ENCODE measurements at regions not wholly inside any gene's neighbourhood (a gene's known extent, or its start where the extent isn't known, plus 50 kb on each side); places are given as distances from the start of the nearest gene placed in this dataset.

DNA sequence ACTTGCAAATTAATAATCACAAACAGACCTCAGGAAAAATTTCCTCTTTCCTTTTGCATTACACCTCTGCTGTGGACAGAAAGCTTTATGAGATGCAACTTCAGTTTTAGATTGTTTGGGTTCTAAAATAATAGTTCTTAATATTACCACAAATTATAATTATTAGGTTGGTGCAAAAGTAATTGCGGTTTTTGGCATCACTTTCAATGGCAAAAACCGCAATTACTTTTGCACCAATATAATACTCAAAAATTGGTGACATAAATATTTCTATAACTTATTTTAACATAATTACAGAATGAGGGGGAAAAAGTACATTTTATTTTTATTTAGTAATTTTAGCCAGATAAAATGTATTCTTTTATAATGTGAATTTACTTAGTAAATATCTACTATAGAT, 804.4 kb upstream of the FAM98A start:
- peaks cover 31% of the 10 kb centered on the region for H3K4me1 Mint-ChIP-seq (ENCODE audit: low read depth, unreplicated experiment)
- FAIRE-seq (no peak), DNase-seq (ENCODE audit: low read depth) (no peak)
- H3K36me3 Mint-ChIP-seq (ENCODE audit: low read depth, unreplicated experiment): no peaks in the 10 kb centered on the region
- Histone ChIP-seq H3K36me3 (ENCODE audit: insufficient read depth, low read length) (no peaks in the 10 kb centered on the region), H3K27ac (ENCODE audit: low read depth, low read length) (no peak overlapping the region), H3K9ac (ENCODE audit: low read length) (no peak overlapping the region), H3K9me3 (ENCODE audit: insufficient read depth, low read depth, low read length) (no peaks in the 10 kb centered on the region), H3K4me3 (ENCODE audit: insufficient read depth, low read depth, low read length) (no peak overlapping the region), H3K4me1 (ENCODE audit: insufficient read depth, low read length) (peaks cover 11% of the 10 kb centered on the region), H2AFZ (ENCODE audit: low read depth, low read length) (no peak overlapping the region), H3K4me2 (ENCODE audit: low read length) (no peak overlapping the region), H4K20me1 (ENCODE audit: insufficient read depth, low read length) (no peaks in the 10 kb centered on the region), H3K27me3 (ENCODE audit: insufficient read depth, low read length) (no peaks in the 10 kb centered on the region), H3K79me2 (ENCODE audit: insufficient read depth, low read length) (no peaks in the 10 kb centered on the region)
- H3K27ac Mint-ChIP-seq (ENCODE audit: unreplicated experiment): no peak overlapping the region
- peaks cover 2% of the 10 kb centered on the region for H3K9me3 Mint-ChIP-seq (ENCODE audit: unreplicated experiment)
- H3K4me3 Mint-ChIP-seq (ENCODE audit: unreplicated experiment): no peak overlapping the region
- no peaks in the 10 kb centered on the region for H3K27me3 Mint-ChIP-seq (ENCODE audit: low read depth, unreplicated experiment)
- TF ChIP-seq, protein P1, sequence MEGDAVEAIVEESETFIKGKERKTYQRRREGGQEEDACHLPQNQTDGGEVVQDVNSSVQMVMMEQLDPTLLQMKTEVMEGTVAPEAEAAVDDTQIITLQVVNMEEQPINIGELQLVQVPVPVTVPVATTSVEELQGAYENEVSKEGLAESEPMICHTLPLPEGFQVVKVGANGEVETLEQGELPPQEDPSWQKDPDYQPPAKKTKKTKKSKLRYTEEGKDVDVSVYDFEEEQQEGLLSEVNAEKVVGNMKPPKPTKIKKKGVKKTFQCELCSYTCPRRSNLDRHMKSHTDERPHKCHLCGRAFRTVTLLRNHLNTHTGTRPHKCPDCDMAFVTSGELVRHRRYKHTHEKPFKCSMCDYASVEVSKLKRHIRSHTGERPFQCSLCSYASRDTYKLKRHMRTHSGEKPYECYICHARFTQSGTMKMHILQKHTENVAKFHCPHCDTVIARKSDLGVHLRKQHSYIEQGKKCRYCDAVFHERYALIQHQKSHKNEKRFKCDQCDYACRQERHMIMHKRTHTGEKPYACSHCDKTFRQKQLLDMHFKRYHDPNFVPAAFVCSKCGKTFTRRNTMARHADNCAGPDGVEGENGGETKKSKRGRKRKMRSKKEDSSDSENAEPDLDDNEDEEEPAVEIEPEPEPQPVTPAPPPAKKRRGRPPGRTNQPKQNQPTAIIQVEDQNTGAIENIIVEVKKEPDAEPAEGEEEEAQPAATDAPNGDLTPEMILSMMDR (IDR thresholded peaks at IDR 0.05; ENCODE audit: insufficient read depth, low read depth, low read length): no peak
- no peak for TF ChIP-seq EZH2 (IDR thresholded peaks at IDR 0.05; ENCODE audit: insufficient read depth, low read length)

DNA sequence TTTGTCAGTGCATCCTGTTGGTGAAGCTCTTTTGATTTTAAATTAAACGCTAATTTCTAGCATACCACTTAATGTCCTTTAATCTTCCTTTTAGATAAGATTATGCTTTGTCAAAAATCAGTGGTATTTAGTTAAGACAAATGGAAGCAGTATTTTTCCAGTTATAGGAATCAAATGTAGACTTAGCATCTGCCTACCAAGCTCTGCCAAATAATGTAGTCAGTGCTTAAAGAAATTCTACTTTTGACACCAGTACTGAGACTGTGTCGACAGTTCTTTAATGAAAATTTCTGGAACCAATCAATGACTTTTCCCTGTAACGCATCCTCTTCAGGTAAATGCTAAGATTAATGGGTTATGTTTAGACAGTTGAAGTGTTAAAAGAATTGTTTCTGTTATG, 803.3 kb upstream of the FAM98A start:
- no peak overlapping the region for H3K4me3 Mint-ChIP-seq (ENCODE audit: unreplicated experiment)
- no peaks in the 10 kb centered on the region for H3K36me3 ChIP-seq (ENCODE audit: insufficient read depth, low read length)

DNA sequence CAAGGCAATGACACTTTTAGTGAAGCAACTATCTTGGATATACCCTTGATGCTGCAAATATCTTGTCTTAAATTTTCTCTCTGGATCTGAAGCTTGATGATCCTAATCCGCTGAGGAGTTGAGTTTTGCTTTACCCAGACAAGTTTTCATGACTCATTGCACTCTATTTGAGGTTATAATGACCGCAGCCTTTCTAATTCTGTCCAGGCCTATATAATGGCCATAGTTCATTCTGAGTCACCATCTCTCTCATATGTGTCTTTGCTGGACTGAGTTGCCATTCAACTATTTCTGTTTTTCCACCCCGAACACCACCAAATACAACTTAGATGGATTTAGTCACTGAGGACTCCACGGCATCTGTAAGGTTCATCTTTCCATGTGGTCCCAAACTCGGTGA, 802.1 kb upstream of the FAM98A start:
- Histone ChIP-seq H3K9me3 (ENCODE audit: insufficient read depth, low read depth, low read length) (no peaks in the 10 kb centered on the region), H3K4me3 (ENCODE audit: insufficient read depth, low read depth, low read length) (no peak overlapping the region), H3K27ac (ENCODE audit: low read depth, low read length) (peak overlapping the region; percentile 11), H3K4me1 (ENCODE audit: insufficient read depth, low read length) (peaks cover 6% of the 10 kb centered on the region), H2AFZ (ENCODE audit: low read depth, low read length) (no peak overlapping the region), H3K9ac (ENCODE audit: low read length) (no peak overlapping the region), H3K4me2 (ENCODE audit: low read length) (peak overlapping the region; percentile 39), H3K36me3 (ENCODE audit: insufficient read depth, low read length) (no peaks in the 10 kb centered on the region), H4K20me1 (ENCODE audit: insufficient read depth, low read length) (no peaks in the 10 kb centered on the region), H3K27me3 (ENCODE audit: insufficient read depth, low read length) (no peaks in the 10 kb centered on the region), H3K79me2 (ENCODE audit: insufficient read depth, low read length) (no peaks in the 10 kb centered on the region)
- peak overlapping the region; percentile 70 for H3K27ac Mint-ChIP-seq (ENCODE audit: unreplicated experiment)
- H3K9me3 Mint-ChIP-seq (ENCODE audit: unreplicated experiment): no peaks in the 10 kb centered on the region
- TF ChIP-seq, protein P1 (IDR thresholded peaks at IDR 0.05; ENCODE audit: insufficient read depth, low read depth, low read length): no peak
- no peak for TF ChIP-seq EZH2 (IDR thresholded peaks at IDR 0.05; ENCODE audit: insufficient read depth, low read length)
- peaks cover 34% of the 10 kb centered on the region for H3K4me1 Mint-ChIP-seq (ENCODE audit: low read depth, unreplicated experiment)
- no peaks in the 10 kb centered on the region for H3K36me3 Mint-ChIP-seq (ENCODE audit: low read depth, unreplicated experiment)
- no peaks in the 10 kb centered on the region for H3K27me3 Mint-ChIP-seq (ENCODE audit: low read depth, unreplicated experiment)
- FAIRE-seq (no peak), DNase-seq (ENCODE audit: low read depth) (peak; percentile 44)
- no peak overlapping the region for H3K4me3 Mint-ChIP-seq (ENCODE audit: unreplicated experiment)

More for the DNA sequence above, 803.3 kb upstream of the FAM98A start:
- H3K27me3 ChIP-seq (ENCODE audit: insufficient read depth, low read length): no peaks in the 10 kb centered on the region
- Mint-ChIP-seq H3K36me3 (ENCODE audit: low read depth, unreplicated experiment) (no peaks in the 10 kb centered on the region), H3K4me1 (ENCODE audit: low read depth, unreplicated experiment) (peaks cover 28% of the 10 kb centered on the region), H3K27me3 (ENCODE audit: low read depth, unreplicated experiment) (no peaks in the 10 kb centered on the region), H3K9me3 (ENCODE audit: unreplicated experiment) (no peaks in the 10 kb centered on the region), H3K27ac (ENCODE audit: unreplicated experiment) (no peak overlapping the region)
- no peaks in the 10 kb centered on the region for H4K20me1 ChIP-seq (ENCODE audit: insufficient read depth, low read length)
- TF ChIP-seq EZH2 (IDR thresholded peaks at IDR 0.05; ENCODE audit: insufficient read depth, low read length): no peak
- TF ChIP-seq, protein P1 (IDR thresholded peaks at IDR 0.05; ENCODE audit: insufficient read depth, low read depth, low read length): no peak
- H2AFZ ChIP-seq (ENCODE audit: low read depth, low read length): no peak overlapping the region
- no peaks in the 10 kb centered on the region for H3K79me2 ChIP-seq (ENCODE audit: insufficient read depth, low read length)
- H3K9me3 ChIP-seq (ENCODE audit: insufficient read depth, low read depth, low read length): no peaks in the 10 kb centered on the region
- no peak overlapping the region for H3K27ac ChIP-seq (ENCODE audit: low read depth, low read length)
- no peak overlapping the region for H3K4me3 ChIP-seq (ENCODE audit: insufficient read depth, low read depth, low read length)
- FAIRE-seq (no peak), DNase-seq (ENCODE audit: low read depth) (no peak)
- H3K9ac ChIP-seq (ENCODE audit: low read length): no peak overlapping the region
- H3K4me1 ChIP-seq (ENCODE audit: insufficient read depth, low read length): peaks cover 6% of the 10 kb centered on the region
- H3K4me2 ChIP-seq (ENCODE audit: low read length): no peak overlapping the region
